ENCODE measurements at regions not wholly inside any gene's neighbourhood (a gene's known extent, or its start where the extent isn't known, plus 50 kb on each side); places are given as distances from the start of the nearest gene placed in this dataset.

DNA sequence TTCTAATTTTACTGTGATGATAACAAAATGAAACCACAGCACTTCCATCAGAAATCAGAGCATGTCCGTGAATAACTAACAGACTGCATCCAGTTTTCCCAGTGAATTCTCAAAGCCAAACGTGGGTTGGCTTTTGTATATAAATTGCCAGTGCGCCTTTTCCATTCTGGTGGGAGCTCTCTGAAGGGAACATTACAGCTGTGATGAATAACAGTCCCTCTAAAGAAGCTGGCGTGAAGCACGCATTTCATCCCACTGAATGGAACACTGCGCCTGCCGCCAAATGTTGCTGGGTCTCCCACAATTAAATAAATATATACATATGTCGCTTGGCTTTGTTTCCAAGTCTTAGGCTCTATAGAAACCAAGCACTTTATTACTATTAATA is 113.0 kb upstream of the PFN2 start:
- DNase-seq (ENCODE audit: low read depth) = peak; percentile 56
- TF ChIP-seq, protein P1, sequence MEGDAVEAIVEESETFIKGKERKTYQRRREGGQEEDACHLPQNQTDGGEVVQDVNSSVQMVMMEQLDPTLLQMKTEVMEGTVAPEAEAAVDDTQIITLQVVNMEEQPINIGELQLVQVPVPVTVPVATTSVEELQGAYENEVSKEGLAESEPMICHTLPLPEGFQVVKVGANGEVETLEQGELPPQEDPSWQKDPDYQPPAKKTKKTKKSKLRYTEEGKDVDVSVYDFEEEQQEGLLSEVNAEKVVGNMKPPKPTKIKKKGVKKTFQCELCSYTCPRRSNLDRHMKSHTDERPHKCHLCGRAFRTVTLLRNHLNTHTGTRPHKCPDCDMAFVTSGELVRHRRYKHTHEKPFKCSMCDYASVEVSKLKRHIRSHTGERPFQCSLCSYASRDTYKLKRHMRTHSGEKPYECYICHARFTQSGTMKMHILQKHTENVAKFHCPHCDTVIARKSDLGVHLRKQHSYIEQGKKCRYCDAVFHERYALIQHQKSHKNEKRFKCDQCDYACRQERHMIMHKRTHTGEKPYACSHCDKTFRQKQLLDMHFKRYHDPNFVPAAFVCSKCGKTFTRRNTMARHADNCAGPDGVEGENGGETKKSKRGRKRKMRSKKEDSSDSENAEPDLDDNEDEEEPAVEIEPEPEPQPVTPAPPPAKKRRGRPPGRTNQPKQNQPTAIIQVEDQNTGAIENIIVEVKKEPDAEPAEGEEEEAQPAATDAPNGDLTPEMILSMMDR (conservative IDR thresholded peaks at IDR 0.05; ENCODE audit: low read length) = no peak

GRCh38 chr3:150082898-150083654 is 112.4 kb upstream of the PFN2 start:
- no peak for DNase-seq (ENCODE audit: low read depth)
- TF ChIP-seq, protein P1 (conservative IDR thresholded peaks at IDR 0.05; ENCODE audit: low read length) = no peak
- H3K4me3 ChIP-seq (ENCODE audit: low read length) = peak overlapping the region; percentile 49

More for the DNA sequence above, 113.0 kb upstream of the PFN2 start:
- H3K4me3 ChIP-seq (ENCODE audit: low read length) = peak overlapping the region; percentile 49

GRCh38 chr3:150081084-150081483 is 110.4 kb upstream of the PFN2 start:
- TF ChIP-seq, protein P1 (conservative IDR thresholded peaks at IDR 0.05; ENCODE audit: low read length) = no peak
- DNase-seq (ENCODE audit: low read depth) = peak; percentile 75
- H3K4me3 ChIP-seq (ENCODE audit: low read length) = no peak overlapping the region

- DNase-seq (ENCODE audit: low read depth) = peak; percentile 53
- TF ChIP-seq, protein P1 (conservative IDR thresholded peaks at IDR 0.05; ENCODE audit: low read length) = no peak
- no peak overlapping the region for H3K4me3 ChIP-seq (ENCODE audit: low read length)
These were observed 109.5 kb upstream of the PFN2 start for GRCh38 chr3:150080058-150080730.

DNA sequence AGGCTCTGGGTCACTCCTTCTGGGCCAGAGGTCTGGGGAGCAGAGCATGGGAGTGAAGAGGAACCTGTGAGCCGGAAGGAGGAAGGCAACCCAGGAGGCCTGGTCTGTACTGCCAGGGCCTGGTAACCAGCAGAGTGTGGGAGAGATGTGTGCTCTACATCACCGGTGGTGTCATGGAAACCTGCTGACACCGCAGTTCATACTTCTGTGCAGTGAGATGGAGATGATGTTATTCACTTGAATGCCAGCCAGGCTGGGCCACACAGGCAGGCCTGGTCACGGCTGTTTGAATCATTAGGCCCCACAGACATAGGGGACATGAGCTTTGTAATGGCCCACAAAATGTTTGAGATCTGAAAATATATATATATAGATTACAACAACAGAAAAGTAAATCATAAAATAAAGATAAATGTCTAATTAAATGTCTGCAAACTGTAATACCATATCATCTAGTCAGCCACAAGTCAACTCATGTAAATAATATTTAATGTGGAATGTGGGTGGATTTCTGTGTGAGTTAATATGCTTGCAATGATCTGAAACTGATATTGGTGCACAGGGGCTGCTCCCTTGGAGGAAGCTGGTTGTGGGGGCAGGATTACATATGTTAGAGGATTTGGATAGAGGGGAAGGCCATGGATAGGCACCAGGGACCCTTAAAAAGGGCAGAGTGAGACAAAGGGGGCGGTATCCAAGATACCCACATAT is 108.5 kb upstream of the PFN2 start:
- TF ChIP-seq, protein P1 (conservative IDR thresholded peaks at IDR 0.05; ENCODE audit: low read length) = 0 out of 2 replicates have a peak, but pooled peaks have one; percentile 3
- H3K4me3 ChIP-seq (ENCODE audit: low read length) = no peak overlapping the region
- DNase-seq (ENCODE audit: low read depth) = peak; percentile 94

- DNase-seq (ENCODE audit: low read depth) = peak; percentile 34
- TF ChIP-seq, protein P1 (conservative IDR thresholded peaks at IDR 0.05; ENCODE audit: low read length) = no peak
These were observed 107.0 kb upstream of the PFN2 start for GRCh38 chr3:150077581-150078247.

More at GRCh38 chr3:150077581-150078247, 107.0 kb upstream of the PFN2 start:
- no peak overlapping the region for H3K4me3 ChIP-seq (ENCODE audit: low read length)

All from AG10803 (cell line).